Myocyte (in vitro differentiated cells): ENCODE measurements at regions not wholly inside any gene's neighbourhood (a gene's known extent, or its start where the extent isn't known, plus 50 kb on each side); places are given as distances from the start of the nearest gene placed in this dataset.
"Not testable (repeated sequence)": the region's sequence is repeated elsewhere in the genome, so short reads cannot be mapped to it uniquely, and the experiment has no call there.

ENCODE experiments used
- DNase-seq: peaks from one replicate; pipeline ENCODE4 v3.0.0-alpha.2; 2012; ENCODE audit warnings: low read depth

- no peak for DNase-seq
Measured at GRCh38 chr10:8334631-8335030, 280.1 kb downstream of the GATA3 start.

- DNase-seq, result no peak
Measured at GRCh38 chr10:8336629-8337331, 282.3 kb downstream of the GATA3 start.

GRCh38 chr10:8337332-8337651 is 282.8 kb downstream of the GATA3 start:
- DNase-seq, result no peak

- DNase-seq, result no peak
Measured at GRCh38 chr10:8338177-8338766, 283.8 kb downstream of the GATA3 start.

GRCh38 chr10:8344756-8345155 is 290.3 kb downstream of the GATA3 start:
- DNase-seq, result no peak

- no peak for DNase-seq
Measured at GRCh38 chr10:8346861-8347260, 292.4 kb downstream of the GATA3 start.

GRCh38 chr10:8347614-8348013 is 293.1 kb downstream of the GATA3 start:
- DNase-seq, result not testable (repeated sequence)

- no peak for DNase-seq
Measured at GRCh38 chr10:8349610-8350249, 295.2 kb downstream of the GATA3 start.

- DNase-seq, result no peak
Measured at GRCh38 chr10:8350250-8350967, 295.9 kb downstream of the GATA3 start.

- DNase-seq, result no peak
Measured at GRCh38 chr10:8352171-8353075, 297.9 kb downstream of the GATA3 start.

- no peak for DNase-seq
Measured at GRCh38 chr10:8356283-8356682, 301.8 kb downstream of the GATA3 start.

- DNase-seq, result no peak
Measured at GRCh38 chr10:8359467-8359866, 305.0 kb downstream of the GATA3 start.

- no peak for DNase-seq
Measured at GRCh38 chr10:8360365-8360764, 305.9 kb downstream of the GATA3 start.

GRCh38 chr10:8360814-8361509 is 306.5 kb downstream of the GATA3 start:
- DNase-seq, result no peak

- no peak for DNase-seq
Measured at GRCh38 chr10:8361510-8361844, 307.0 kb downstream of the GATA3 start.

- peak; percentile 1 for DNase-seq
Measured at GRCh38 chr10:8365935-8366911, 311.7 kb downstream of the GATA3 start.

- not testable (repeated sequence) for DNase-seq
Measured at GRCh38 chr10:8367672-8368411, 313.4 kb downstream of the GATA3 start.

- DNase-seq, result no peak
Measured at GRCh38 chr10:8369666-8370065, 315.2 kb downstream of the GATA3 start.

GRCh38 chr10:8374334-8374733 is 319.8 kb downstream of the GATA3 start:
- DNase-seq, result no peak
